DOHH2 (cell line): ENCODE measurements at regions not wholly inside any gene's neighbourhood (a gene's known extent, or its start where the extent isn't known, plus 50 kb on each side); places are given as distances from the start of the nearest gene placed in this dataset.
A peak's percentile ranks its signal among the peaks of the same experiment; 100 is the strongest.

ENCODE experiments used
- H3F3A ChIP-seq: fragments of 200-600 bp; sonication (generic), shearing (Covaris generic); 2 replicates; pipeline ENCODE4 v1.6.0; 2016; ENCODE audit warnings: antibody characterized with exemption, mild to moderate bottlenecking; ENCODE audit not compliant: control insufficient read depth, insufficient read depth
- H3K27ac ChIP-seq: fragments of 200-600 bp; sonication (generic); 2 replicates; pipeline ENCODE4 v1.5.1; 2014; ENCODE audit warnings: low read depth, mild to moderate bottlenecking, low read length, moderate library complexity
- H3K27me3 ChIP-seq: fragments of 200-600 bp; sonication (generic); 2 replicates; pipeline ENCODE4 v1.6.1; 2014; ENCODE audit warnings: mild to moderate bottlenecking, low read length, mixed read lengths; ENCODE audit not compliant: control insufficient read depth
- H3K36me3 ChIP-seq: fragments of 200-600 bp; sonication (generic); 2 replicates; pipeline ENCODE4 v1.6.1; 2014; ENCODE audit warnings: mild to moderate bottlenecking, low read length, moderate library complexity, mixed read lengths; ENCODE audit not compliant: control insufficient read depth
- H3K4me1 ChIP-seq: fragments of 200-600 bp; sonication (generic); 2 replicates; pipeline ENCODE4 v1.6.1; 2014; ENCODE audit warnings: mild to moderate bottlenecking, low read length, mixed read lengths; ENCODE audit not compliant: control insufficient read depth
- H3K4me2 ChIP-seq: fragments of 200-600 bp; sonication (generic); 2 replicates; pipeline ENCODE4 v1.6.0; 2014; ENCODE audit warnings: mild to moderate bottlenecking, low read length, moderate library complexity
- H3K4me3 ChIP-seq: fragments of 200-600 bp; sonication (generic); 2 replicates; pipeline ENCODE4 v1.5.1; 2014; ENCODE audit warnings: mild to moderate bottlenecking, low read length, mixed read lengths
- H3K79me2 ChIP-seq: fragments of 200-600 bp; sonication (generic); 2 replicates; pipeline ENCODE4 v1.6.1; 2014; ENCODE audit warnings: mild to moderate bottlenecking, low read length, mixed read lengths; ENCODE audit not compliant: control insufficient read depth
- H3K9me2 ChIP-seq: fragments of 200-600 bp; sonication (generic); replicated peaks from 2 replicates; pipeline ENCODE4 v1.6.1; 2014; ENCODE audit warnings: mild to moderate bottlenecking, low read length, mixed read lengths; ENCODE audit not compliant: control insufficient read depth
- H3K9me3 ChIP-seq: fragments of 200-600 bp; sonication (generic); 2 replicates; pipeline ENCODE4 v1.6.1; 2014; ENCODE audit warnings: antibody characterized with exemption, low read length, mixed read lengths; ENCODE audit not compliant: control insufficient read depth, insufficient read depth
- H4K20me1 ChIP-seq: fragments of 200-600 bp; sonication (generic); 2 replicates; pipeline ENCODE4 v1.6.0; 2014; ENCODE audit warnings: low read depth, mild to moderate bottlenecking, antibody characterized with exemption, low read length, moderate library complexity; ENCODE audit not compliant: control insufficient read depth, insufficient read depth
- EZH2phosphoT487 ChIP-seq: fragments of 200-600 bp; sonication (generic); IDR thresholded peaks from 2 replicates; pipeline ENCODE4 v1.6.1; 2017; ENCODE audit warnings: borderline replicate concordance, mild to moderate bottlenecking, antibody characterized with exemption, low read length, moderate library complexity, mixed read lengths
- TF ChIP-seq, protein P1 (sequence below): fragments of 200-600 bp; sonication (generic); IDR thresholded peaks from one replicate; pipeline ENCODE4 v1.5.1; 2014; ENCODE audit warnings: antibody characterized with exemption, mild to moderate bottlenecking, low read depth, low read length; ENCODE audit not compliant: poor library complexity, severe bottlenecking

DNA sequence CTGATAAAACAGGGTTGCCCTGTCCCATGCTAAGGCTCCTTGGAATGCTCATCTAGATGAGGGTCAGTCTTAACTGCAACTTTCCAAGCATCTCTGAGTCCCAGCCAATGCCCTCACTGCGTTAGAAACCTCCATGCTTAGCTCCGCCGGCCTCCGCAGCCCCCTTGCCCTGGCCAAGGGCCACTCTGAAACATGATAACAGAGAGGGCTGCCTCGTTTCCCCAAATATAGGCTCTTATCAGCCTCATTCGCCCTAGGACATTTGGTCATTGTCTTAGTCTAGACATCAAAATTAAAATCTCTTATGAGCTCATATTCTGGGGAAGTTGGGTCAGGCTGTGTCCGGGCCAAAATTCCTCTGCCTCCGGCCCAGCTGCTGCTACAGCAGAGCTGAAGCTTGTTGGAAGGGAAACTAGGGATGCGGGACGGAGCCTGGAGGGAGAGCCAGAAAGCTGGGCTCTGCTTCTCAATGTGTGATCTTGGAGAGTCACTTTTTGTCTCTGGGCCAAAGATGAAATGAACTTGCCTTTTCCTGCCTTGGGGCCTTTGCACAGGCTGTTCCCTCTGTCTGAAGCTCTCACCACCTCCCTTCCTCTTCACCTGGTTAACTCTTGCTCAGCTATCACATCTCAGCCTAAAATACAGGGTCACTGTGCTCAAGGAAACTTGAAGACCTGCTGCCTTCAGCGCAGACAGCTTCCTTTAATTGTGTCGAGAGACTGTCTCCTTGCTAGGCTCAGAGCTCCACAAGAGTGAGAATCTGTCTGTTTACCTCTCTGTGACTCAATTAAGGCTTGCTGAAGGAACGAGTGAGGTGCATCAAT, 191.3 kb downstream of the RGS3 start:
- Histone ChIP-seq H3K4me2 (no peak overlapping the region), H3K36me3 (no peaks in the 10 kb centered on the region), H3K79me2 (no peaks in the 10 kb centered on the region), H3K27ac (no peak overlapping the region), H4K20me1 (peaks cover 3% of the 10 kb centered on the region; the same call in 1 of the 2 replicates), H3K27me3 (no peaks in the 10 kb centered on the region), H3K4me1 (no peaks in the 10 kb centered on the region), H3K9me2 (no peaks in the 10 kb centered on the region), H3F3A (no peaks in the 10 kb centered on the region), H3K9me3 (no peaks in the 10 kb centered on the region), H3K4me3 (no peak overlapping the region)
- no peak for TF ChIP-seq EZH2phosphoT487
- TF ChIP-seq, protein P1, sequence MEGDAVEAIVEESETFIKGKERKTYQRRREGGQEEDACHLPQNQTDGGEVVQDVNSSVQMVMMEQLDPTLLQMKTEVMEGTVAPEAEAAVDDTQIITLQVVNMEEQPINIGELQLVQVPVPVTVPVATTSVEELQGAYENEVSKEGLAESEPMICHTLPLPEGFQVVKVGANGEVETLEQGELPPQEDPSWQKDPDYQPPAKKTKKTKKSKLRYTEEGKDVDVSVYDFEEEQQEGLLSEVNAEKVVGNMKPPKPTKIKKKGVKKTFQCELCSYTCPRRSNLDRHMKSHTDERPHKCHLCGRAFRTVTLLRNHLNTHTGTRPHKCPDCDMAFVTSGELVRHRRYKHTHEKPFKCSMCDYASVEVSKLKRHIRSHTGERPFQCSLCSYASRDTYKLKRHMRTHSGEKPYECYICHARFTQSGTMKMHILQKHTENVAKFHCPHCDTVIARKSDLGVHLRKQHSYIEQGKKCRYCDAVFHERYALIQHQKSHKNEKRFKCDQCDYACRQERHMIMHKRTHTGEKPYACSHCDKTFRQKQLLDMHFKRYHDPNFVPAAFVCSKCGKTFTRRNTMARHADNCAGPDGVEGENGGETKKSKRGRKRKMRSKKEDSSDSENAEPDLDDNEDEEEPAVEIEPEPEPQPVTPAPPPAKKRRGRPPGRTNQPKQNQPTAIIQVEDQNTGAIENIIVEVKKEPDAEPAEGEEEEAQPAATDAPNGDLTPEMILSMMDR = no peak

- TF ChIP-seq, protein P1 = no peak
- no peak for TF ChIP-seq EZH2phosphoT487
Observed at GRCh38 chr9:113656771-113657670, 193.5 kb downstream of the RGS3 start.

DNA sequence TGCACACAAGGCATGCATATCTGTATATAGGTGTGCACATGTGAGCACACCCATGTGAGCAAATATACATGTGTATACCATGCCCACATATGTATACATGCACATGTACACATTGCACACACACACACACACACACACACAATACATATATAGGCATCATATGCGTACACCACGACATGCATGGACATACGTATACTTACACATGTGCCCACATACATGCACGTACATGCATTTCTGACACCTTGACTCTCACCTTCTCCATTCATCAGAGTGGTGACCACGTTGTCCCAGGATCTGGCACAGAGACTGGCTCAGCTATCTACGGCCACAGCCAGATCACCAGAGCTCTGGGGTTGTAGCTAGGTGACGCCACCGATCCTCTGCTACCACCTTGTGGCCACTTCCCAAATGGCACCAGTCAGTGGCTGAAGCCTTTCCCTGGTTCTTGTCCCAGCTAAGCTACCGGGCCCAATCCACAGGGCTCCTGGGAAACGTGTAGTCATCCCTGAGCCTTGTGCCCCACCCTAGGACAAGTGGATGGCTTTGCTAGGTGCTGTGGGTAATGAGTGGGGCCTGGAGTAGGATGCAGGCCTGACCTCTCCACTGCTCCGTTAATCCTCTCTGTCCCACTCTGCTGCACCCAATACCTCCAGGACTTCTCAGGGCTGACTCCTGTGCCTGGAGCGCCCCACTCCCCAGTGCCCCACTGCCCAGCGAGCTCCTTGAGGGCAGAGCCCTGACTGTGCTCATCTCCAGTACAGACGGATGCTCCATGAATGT, 194.4 kb downstream of the RGS3 start:
- H3K4me1 ChIP-seq = no peaks in the 10 kb centered on the region
- H3K27ac ChIP-seq = no peak overlapping the region
- peaks cover 3% of the 10 kb centered on the region; the same call in 1 of the 2 replicates for H4K20me1 ChIP-seq
- H3K36me3 ChIP-seq = no peaks in the 10 kb centered on the region
- H3K79me2 ChIP-seq = no peaks in the 10 kb centered on the region
- no peaks in the 10 kb centered on the region for H3K9me2 ChIP-seq
- TF ChIP-seq, protein P1 = peak; percentile 91
- TF ChIP-seq EZH2phosphoT487 = no peak
- H3K9me3 ChIP-seq = no peaks in the 10 kb centered on the region
- no peak overlapping the region for H3K4me2 ChIP-seq
- H3K27me3 ChIP-seq = peaks cover 3% of the 10 kb centered on the region; the same call in 1 of the 2 replicates
- no peak overlapping the region for H3K4me3 ChIP-seq
- no peaks in the 10 kb centered on the region for H3F3A ChIP-seq

More at GRCh38 chr9:113656771-113657670, 193.5 kb downstream of the RGS3 start:
- Histone ChIP-seq H3K9me2 (no peaks in the 10 kb centered on the region), H4K20me1 (peaks cover 3% of the 10 kb centered on the region; the same call in 1 of the 2 replicates), H3K27ac (no peak overlapping the region), H3K4me3 (no peak overlapping the region), H3K9me3 (no peaks in the 10 kb centered on the region), H3K79me2 (no peaks in the 10 kb centered on the region), H3K4me2 (no peak overlapping the region), H3F3A (no peaks in the 10 kb centered on the region), H3K27me3 (peaks cover 3% of the 10 kb centered on the region; the same call in 1 of the 2 replicates), H3K36me3 (no peaks in the 10 kb centered on the region), H3K4me1 (no peaks in the 10 kb centered on the region)
